SK-N-SH (cell line): ENCODE measurements at regions not wholly inside any gene's neighbourhood (a gene's known extent, or its start where the extent isn't known, plus 50 kb on each side); places are given as distances from the start of the nearest gene placed in this dataset.

Experiments
- CHD2 ChIP-seq: fragments of 150-350 bp; IDR thresholded peaks from 2 replicates; pipeline ENCODE4 v1.6.1; 2018; ENCODE audit warnings: low read length; ENCODE audit not compliant: partially characterized antibody
- CTCF ChIP-seq: fragments of 200-600 bp; sonication (generic); IDR thresholded peaks from 2 replicates; pipeline ENCODE4 v1.6.1; 2017; ENCODE audit warnings: antibody characterized with exemption, mild to moderate bottlenecking, moderate library complexity
- EP300 ChIP-seq, 2 experiments: IDR thresholded peaks; 2 replicates each; pipeline versions ENCODE4 v1.4.0 to v1.6.1; 2012; ENCODE audit warnings: borderline replicate concordance in 1 of 2, low read depth in 1 of 2, low read length in 1 of 2
- POLR2AphosphoS5 ChIP-seq: IDR thresholded peaks from 2 replicates; pipeline ENCODE4 v1.6.1; 2012; ENCODE audit warnings: low read depth, low read length
- RFX5 ChIP-seq: IDR thresholded peaks from 2 replicates; pipeline ENCODE4 v1.6.1; 2012; ENCODE audit warnings: mild to moderate bottlenecking, improper control_type of control experiment, low read length

DNA sequence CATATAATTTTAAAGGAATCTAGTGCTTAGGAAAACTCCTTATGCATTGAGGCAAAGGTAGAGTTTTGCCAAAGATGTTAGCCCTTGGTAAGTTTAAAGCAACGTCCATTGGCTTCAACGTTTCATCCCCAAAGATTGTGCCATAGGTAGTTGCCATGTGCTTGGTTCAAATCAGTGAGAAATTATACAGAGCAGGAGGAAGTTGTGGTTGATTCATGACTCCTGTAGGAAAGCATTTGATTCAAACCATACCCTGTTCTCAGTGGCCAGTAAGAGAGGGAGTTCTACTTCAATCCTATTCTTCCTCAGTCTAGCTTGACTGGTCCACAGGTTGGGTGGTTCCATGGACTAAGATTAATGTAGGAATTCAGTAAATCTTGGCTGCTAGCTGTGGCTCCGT, 535.6 kb downstream of the QKI start:
- TF ChIP-seq CTCF (no peak), EP300 (IDR thresholded peaks at IDR 0.05; ENCODE audit: borderline replicate concordance in 1 of 2, low read depth in 1 of 2, low read length in 1 of 2) (no peak), CHD2 (no peak), POLR2AphosphoS5 (no peak), RFX5 (no peak)
